ENCODE measurements at regions not wholly inside any gene's neighbourhood (a gene's known extent, or its start where the extent isn't known, plus 50 kb on each side); places are given as distances from the start of the nearest gene placed in this dataset.

DNA sequence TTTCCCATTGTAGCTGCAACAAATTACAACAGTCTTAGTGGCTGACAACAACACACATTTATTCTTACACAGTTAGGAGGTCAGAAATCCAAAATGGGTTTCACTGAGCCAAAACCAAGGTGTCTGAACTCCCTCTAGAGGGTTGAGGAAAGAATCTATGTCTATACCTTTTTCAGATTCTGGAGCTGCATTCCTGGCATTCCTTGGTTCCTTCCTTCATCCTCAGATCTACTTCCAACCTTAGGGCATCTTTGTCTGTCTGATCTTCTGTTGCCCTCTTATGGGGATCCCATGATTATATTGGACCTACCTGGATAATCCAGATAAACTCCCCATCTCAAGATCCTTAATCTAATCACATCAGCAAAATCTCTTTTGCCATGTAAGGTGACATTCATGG is 540.9 kb upstream of the MAP3K7 start:
- ATAC-seq (ENCODE audit: low FRiP score in 2 of 2) (no peak), DNase-seq (no peak)
- no peak for TF ChIP-seq EP300 (IDR thresholded peaks at IDR 0.05)
- no peak for TF ChIP-seq POLR2AphosphoS5 (IDR thresholded peaks at IDR 0.05)
- TF ChIP-seq POLR2A (IDR thresholded peaks at IDR 0.05), result no peak
- TF ChIP-seq, protein P1, sequence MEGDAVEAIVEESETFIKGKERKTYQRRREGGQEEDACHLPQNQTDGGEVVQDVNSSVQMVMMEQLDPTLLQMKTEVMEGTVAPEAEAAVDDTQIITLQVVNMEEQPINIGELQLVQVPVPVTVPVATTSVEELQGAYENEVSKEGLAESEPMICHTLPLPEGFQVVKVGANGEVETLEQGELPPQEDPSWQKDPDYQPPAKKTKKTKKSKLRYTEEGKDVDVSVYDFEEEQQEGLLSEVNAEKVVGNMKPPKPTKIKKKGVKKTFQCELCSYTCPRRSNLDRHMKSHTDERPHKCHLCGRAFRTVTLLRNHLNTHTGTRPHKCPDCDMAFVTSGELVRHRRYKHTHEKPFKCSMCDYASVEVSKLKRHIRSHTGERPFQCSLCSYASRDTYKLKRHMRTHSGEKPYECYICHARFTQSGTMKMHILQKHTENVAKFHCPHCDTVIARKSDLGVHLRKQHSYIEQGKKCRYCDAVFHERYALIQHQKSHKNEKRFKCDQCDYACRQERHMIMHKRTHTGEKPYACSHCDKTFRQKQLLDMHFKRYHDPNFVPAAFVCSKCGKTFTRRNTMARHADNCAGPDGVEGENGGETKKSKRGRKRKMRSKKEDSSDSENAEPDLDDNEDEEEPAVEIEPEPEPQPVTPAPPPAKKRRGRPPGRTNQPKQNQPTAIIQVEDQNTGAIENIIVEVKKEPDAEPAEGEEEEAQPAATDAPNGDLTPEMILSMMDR (IDR thresholded peaks at IDR 0.05), result no peak
- H3K36me3 ChIP-seq, result no peaks in the 10 kb centered on the region
- no peak overlapping the region for H3K4me3 ChIP-seq
- no peaks in the 10 kb centered on the region for H3K27me3 ChIP-seq
- no peaks in the 10 kb centered on the region for H3K9me3 ChIP-seq
- H3K27ac ChIP-seq, result no peak overlapping the region
- H3K4me1 ChIP-seq, result no peaks in the 10 kb centered on the region

DNA sequence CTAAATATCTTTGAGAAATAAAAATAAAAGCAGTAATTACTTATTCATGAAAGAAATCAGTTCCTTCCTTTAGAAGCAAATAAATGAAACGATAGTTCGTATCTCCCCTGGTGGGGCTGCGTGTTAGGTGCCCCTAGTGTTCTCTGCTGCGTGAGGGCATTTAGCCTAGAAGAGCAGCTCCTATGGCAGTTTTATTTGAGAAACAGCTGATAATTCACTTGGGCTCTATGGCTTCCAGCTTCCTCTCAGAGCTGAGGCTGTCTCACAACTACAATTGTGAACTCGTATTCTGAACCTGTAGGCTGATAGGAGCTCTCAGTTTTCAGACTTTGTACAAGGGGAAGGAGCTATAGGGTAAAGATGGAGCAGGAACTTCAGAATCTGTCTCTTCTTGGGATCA is 540.0 kb upstream of the MAP3K7 start:
- Histone ChIP-seq H3K4me3 (no peak overlapping the region), H3K4me1 (no peaks in the 10 kb centered on the region), H3K27ac (no peak overlapping the region), H3K9me3 (no peaks in the 10 kb centered on the region), H3K27me3 (no peaks in the 10 kb centered on the region), H3K36me3 (no peaks in the 10 kb centered on the region)
- TF ChIP-seq EP300 (IDR thresholded peaks at IDR 0.05), result no peak
- TF ChIP-seq, protein P1 (IDR thresholded peaks at IDR 0.05), result no peak
- no peak for TF ChIP-seq POLR2AphosphoS5 (IDR thresholded peaks at IDR 0.05)
- TF ChIP-seq POLR2A (IDR thresholded peaks at IDR 0.05), result no peak
- ATAC-seq (ENCODE audit: low FRiP score in 2 of 2) (no peak), DNase-seq (no peak)
- WGBS, 2 donors, result 87 to 88% methylated on average over 5 of the region's 5 CpGs

DNA sequence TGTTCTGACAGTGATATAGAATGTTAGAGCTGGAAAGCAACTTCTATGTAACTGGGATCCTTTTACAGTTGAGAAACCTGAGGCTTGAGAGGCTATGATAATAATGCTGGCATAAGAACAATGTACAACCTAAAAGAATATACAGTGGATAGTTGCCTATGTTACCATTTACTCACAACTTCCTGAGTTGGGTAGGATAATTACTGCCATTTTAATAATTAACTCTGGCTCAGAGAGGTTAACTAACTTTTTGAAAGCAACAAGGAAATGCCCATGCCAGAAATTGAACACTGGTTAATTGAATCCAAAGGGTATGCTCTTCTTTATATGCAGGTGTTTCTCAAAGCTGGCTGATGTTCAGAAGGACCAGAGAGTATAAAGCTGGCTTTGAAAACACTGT is 530.7 kb upstream of the MAP3K7 start:
- DNase-seq (no peak), ATAC-seq (ENCODE audit: low FRiP score in 2 of 2) (no peak)
- no peak for TF ChIP-seq POLR2A (IDR thresholded peaks at IDR 0.05)
- no peak for TF ChIP-seq POLR2AphosphoS5 (IDR thresholded peaks at IDR 0.05)
- Histone ChIP-seq H3K4me1 (no peaks in the 10 kb centered on the region), H3K36me3 (no peaks in the 10 kb centered on the region), H3K4me3 (no peak overlapping the region), H3K27me3 (no peaks in the 10 kb centered on the region), H3K27ac (no peak overlapping the region), H3K9me3 (no peaks in the 10 kb centered on the region)

DNA sequence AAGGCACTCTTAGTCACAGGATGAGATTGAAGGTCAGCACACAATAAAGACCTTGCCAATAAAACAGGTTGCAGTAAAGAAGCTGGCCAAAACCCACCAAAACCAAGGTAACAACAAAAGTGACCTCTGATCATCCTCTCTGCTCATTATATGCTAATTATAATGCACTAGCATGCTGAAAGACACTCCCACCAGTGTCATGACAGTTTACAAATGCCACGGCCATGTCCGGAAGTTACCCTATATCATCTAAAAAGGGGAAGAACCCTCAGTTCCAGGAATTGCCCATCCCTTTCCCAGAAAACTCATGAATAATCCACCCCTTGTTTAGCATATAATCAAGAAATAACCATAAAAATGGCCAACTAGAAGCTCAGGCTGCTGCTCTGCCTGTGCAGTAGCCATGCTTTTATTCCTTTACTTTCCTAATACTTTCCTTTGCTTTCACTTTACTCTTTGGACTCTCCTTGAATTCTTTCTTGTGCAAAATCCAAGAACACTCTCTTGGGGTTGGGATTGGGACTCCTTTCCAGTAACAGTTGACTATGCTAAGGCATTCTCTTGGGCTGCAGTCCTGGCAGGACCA is 527.3 kb upstream of the MAP3K7 start:
- no peak overlapping the region for H3K4me3 ChIP-seq
- no peaks in the 10 kb centered on the region for H3K4me1 ChIP-seq
- H3K27me3 ChIP-seq, result no peaks in the 10 kb centered on the region
- no peak overlapping the region for H3K27ac ChIP-seq
- no peak for DNase-seq
- H3K36me3 ChIP-seq, result no peaks in the 10 kb centered on the region
- no peaks in the 10 kb centered on the region for H3K9me3 ChIP-seq
- TF ChIP-seq POLR2AphosphoS5 (IDR thresholded peaks at IDR 0.05), result no peak
- TF ChIP-seq EP300 (IDR thresholded peaks at IDR 0.05), result no peak
- TF ChIP-seq, protein P1 (IDR thresholded peaks at IDR 0.05), result no peak
- TF ChIP-seq POLR2A (IDR thresholded peaks at IDR 0.05), result no peak
- no peak for ATAC-seq (ENCODE audit: low FRiP score in 2 of 2)
- WGBS, 2 donors, result 80 to 92% methylated on average over 2 of the region's 2 CpGs

DNA sequence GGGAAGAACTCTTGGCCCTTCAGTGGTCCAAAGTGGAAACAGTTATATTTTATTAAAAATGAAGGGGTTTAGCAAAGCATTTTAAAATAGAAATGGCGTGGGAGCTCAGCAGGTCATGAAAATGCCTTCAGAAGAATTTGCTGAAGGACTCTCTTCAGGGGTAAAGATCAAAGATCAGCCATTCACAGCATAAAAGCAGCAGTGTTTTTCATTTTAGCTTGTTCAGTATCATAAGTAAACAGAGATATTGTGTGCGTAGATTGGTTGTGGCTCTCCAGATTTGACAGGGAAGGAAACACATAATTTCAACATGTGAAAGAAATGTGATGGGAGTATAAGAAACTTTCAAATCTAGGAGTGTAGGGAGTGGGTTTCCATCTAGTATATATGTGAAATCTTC is 519.2 kb upstream of the MAP3K7 start:
- Histone ChIP-seq H3K27ac (no peak overlapping the region), H3K36me3 (no peaks in the 10 kb centered on the region), H3K4me1 (no peaks in the 10 kb centered on the region), H3K27me3 (no peaks in the 10 kb centered on the region), H3K4me3 (no peak overlapping the region), H3K9me3 (no peaks in the 10 kb centered on the region)
- no peak for ATAC-seq (ENCODE audit: low FRiP score in 2 of 2)
- TF ChIP-seq POLR2A (IDR thresholded peaks at IDR 0.05), result no peak
- TF ChIP-seq EP300 (IDR thresholded peaks at IDR 0.05), result no peak
- TF ChIP-seq, protein P1 (IDR thresholded peaks at IDR 0.05), result no peak
- no peak for TF ChIP-seq POLR2AphosphoS5 (IDR thresholded peaks at IDR 0.05)
- WGBS, 2 donors, result 33 to 56% methylated on average over 2 of the region's 2 CpGs
- DNase-seq, result no peak

All from upper lobe of left lung (tissue), 6 donors.